GDM1 (cell line): ENCODE measurements at regions not wholly inside any gene's neighbourhood (a gene's known extent, or its start where the extent isn't known, plus 50 kb on each side); places are given as distances from the start of the nearest gene placed in this dataset.
"Not testable (repeated sequence)": the region's sequence is repeated elsewhere in the genome, so short reads cannot be mapped to it uniquely, and the experiment has no call there.

Experiments used
- DNase-seq: peaks from one replicate; lab custom pipeline; 2025; lab: John Stamatoyannopoulos, UW

- DNase-seq, result no peak
Measured at GRCh38 chr6:21744331-21744730, 150.8 kb downstream of the SOX4 start.

GRCh38 chr6:21745543-21746337, 152.2 kb downstream of the SOX4 start:
- DNase-seq, result no peak

- no peak for DNase-seq
Measured at GRCh38 chr6:21747441-21747840, 153.9 kb downstream of the SOX4 start.

GRCh38 chr6:21748343-21749056, 154.9 kb downstream of the SOX4 start:
- DNase-seq, result no peak

GRCh38 chr6:21749754-21750153, 156.2 kb downstream of the SOX4 start:
- no peak for DNase-seq

- no peak for DNase-seq
Measured at GRCh38 chr6:21750575-21750974, 157.0 kb downstream of the SOX4 start.

- DNase-seq, result no peak
Measured at GRCh38 chr6:21751608-21752007, 158.1 kb downstream of the SOX4 start.

GRCh38 chr6:21752054-21752811, 158.7 kb downstream of the SOX4 start:
- DNase-seq, result no peak

- DNase-seq, result no peak
Measured at GRCh38 chr6:21753241-21754108, 159.9 kb downstream of the SOX4 start.

- DNase-seq, result no peak
Measured at GRCh38 chr6:21754891-21755290, 161.3 kb downstream of the SOX4 start.

- no peak for DNase-seq
Measured at GRCh38 chr6:21756487-21756886, 162.9 kb downstream of the SOX4 start.

GRCh38 chr6:21757392-21757791, 163.8 kb downstream of the SOX4 start:
- DNase-seq, result not testable (repeated sequence)

- no peak for DNase-seq
Measured at GRCh38 chr6:21759721-21760120, 166.2 kb downstream of the SOX4 start.

GRCh38 chr6:21761053-21761730, 167.6 kb downstream of the SOX4 start:
- not testable (repeated sequence) for DNase-seq

GRCh38 chr6:21764989-21765388, 171.4 kb downstream of the SOX4 start:
- DNase-seq, result no peak

- no peak for DNase-seq
Measured at GRCh38 chr6:21767891-21768648, 174.5 kb downstream of the SOX4 start.

- no peak for DNase-seq
Measured at GRCh38 chr6:21769405-21769861, 175.9 kb downstream of the SOX4 start.

- DNase-seq, result no peak
Measured at GRCh38 chr6:21769968-21770367, 176.4 kb downstream of the SOX4 start.

GRCh38 chr6:21771626-21772320, 178.2 kb downstream of the SOX4 start:
- DNase-seq, result no peak

GRCh38 chr6:21772477-21772876, 178.9 kb downstream of the SOX4 start:
- no peak for DNase-seq
